Gastroesophageal sphincter (tissue), 3 donors: ENCODE measurements at regions not wholly inside any gene's neighbourhood (a gene's known extent, or its start where the extent isn't known, plus 50 kb on each side); places are given as distances from the start of the nearest gene placed in this dataset.

ENCODE experiments used
- CTCF ChIP-seq, 4 experiments: fragments of 200-600 bp in 2 of 4; fragments of 450-650 bp in 2 of 4; sonication (generic) in 1 of 4; IDR thresholded peaks; one replicate each; pipeline ENCODE4 v1.5.1; 2017 to 2019; ENCODE audit warnings: antibody characterized with exemption in 4 of 4, mild to moderate bottlenecking in 2 of 4, moderate library complexity in 2 of 4
- POLR2AphosphoS5 ChIP-seq: sonication (generic); formaldehyde crosslinking; IDR thresholded peaks from one replicate; pipeline ENCODE4 v1.6.1; 2017; ENCODE audit warnings: antibody characterized with exemption

DNA sequence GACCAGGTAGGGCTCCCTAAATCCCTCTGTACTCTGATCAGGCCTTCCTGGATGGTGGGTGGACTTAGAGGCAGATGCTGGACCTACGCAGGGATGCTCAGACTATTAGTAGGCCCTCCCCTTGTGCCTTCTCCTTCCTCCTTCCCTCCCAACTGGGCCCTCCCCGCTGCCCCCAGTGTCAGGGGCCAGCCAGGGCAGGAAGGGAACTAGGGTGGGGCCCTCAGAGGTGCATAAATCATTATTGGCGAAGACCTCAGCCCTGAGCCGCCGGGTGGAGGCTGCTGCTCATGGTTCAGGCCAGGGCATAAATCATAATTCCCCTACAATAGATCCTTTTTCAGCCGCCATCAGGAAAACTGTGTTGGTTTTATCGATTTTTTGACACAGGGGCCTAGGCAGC lies 81.4 kb downstream of the MRM1 start:
- TF ChIP-seq CTCF (IDR thresholded peaks at IDR 0.05) (no peak), POLR2AphosphoS5 (no peak)
